ENCODE measurements at regions not wholly inside any gene's neighbourhood (a gene's known extent, or its start where the extent isn't known, plus 50 kb on each side); places are given as distances from the start of the nearest gene placed in this dataset.
"Not testable (repeated sequence)": the region's sequence is repeated elsewhere in the genome, so short reads cannot be mapped to it uniquely, and the experiment has no call there.

GRCh38 chr9:90521811-90522570, 120.6 kb downstream of the DIRAS2 start:
- DNase-seq, result no peak

- no peak for DNase-seq
Measured at GRCh38 chr9:90523958-90524357, 118.7 kb downstream of the DIRAS2 start.

GRCh38 chr9:90526386-90526785, 116.2 kb downstream of the DIRAS2 start:
- no peak for DNase-seq

GRCh38 chr9:90536094-90536493, 106.5 kb downstream of the DIRAS2 start:
- not testable (repeated sequence) for DNase-seq

GRCh38 chr9:90538566-90538965, 104.1 kb downstream of the DIRAS2 start:
- no peak for DNase-seq

- no peak for DNase-seq
Measured at GRCh38 chr9:90539286-90539685, 103.3 kb downstream of the DIRAS2 start.

- no peak for DNase-seq
Measured at GRCh38 chr9:90540734-90541133, 101.9 kb downstream of the DIRAS2 start.

- no peak for DNase-seq
Measured at GRCh38 chr9:90544488-90544887, 98.1 kb downstream of the DIRAS2 start.

- peak; percentile 60 for DNase-seq
Measured at GRCh38 chr9:90546200-90546599, 96.4 kb downstream of the DIRAS2 start.

- no peak for DNase-seq
Measured at GRCh38 chr9:90547896-90548295, 94.7 kb downstream of the DIRAS2 start.

GRCh38 chr9:90552317-90552716, 90.3 kb downstream of the DIRAS2 start:
- DNase-seq, result no peak

- no peak for DNase-seq
Measured at GRCh38 chr9:90555351-90556057, 87.1 kb downstream of the DIRAS2 start.

GRCh38 chr9:90556897-90557675, 85.5 kb downstream of the DIRAS2 start:
- DNase-seq, result no peak

GRCh38 chr9:90559075-90560073, 83.2 kb downstream of the DIRAS2 start:
- DNase-seq, result no peak
